ENCODE measurements at regions not wholly inside any gene's neighbourhood (a gene's known extent, or its start where the extent isn't known, plus 50 kb on each side); places are given as distances from the start of the nearest gene placed in this dataset.
"Not testable (repeated sequence)": the region's sequence is repeated elsewhere in the genome, so short reads cannot be mapped to it uniquely, and the experiment has no call there.

DNA sequence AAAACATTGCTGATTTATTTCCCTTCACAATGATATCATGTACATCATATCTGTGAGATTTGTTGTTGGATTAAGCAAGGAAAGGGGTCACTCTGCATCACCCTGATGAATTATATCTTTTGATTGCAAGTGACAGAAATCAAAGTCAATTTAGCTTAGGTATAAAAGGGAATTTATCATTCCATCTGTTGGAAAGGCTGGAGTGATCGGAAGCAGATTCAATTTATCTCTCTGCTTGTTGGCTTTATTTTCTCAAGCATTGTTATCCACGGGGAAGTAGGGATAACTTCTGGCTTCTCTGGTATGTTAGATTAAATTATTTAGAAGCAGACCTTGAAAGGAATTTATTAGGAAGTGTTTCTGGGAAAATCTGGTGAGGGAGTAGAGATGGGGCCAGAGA is 226.6 kb downstream of the PTGER3 start:
- no peaks in the 10 kb centered on the region for H3F3A ChIP-seq (ENCODE audit: low read depth)
- TF ChIP-seq EZH2phosphoT487 (IDR thresholded peaks at IDR 0.05; ENCODE audit: borderline replicate concordance), result no peak
- TF ChIP-seq, protein P1, sequence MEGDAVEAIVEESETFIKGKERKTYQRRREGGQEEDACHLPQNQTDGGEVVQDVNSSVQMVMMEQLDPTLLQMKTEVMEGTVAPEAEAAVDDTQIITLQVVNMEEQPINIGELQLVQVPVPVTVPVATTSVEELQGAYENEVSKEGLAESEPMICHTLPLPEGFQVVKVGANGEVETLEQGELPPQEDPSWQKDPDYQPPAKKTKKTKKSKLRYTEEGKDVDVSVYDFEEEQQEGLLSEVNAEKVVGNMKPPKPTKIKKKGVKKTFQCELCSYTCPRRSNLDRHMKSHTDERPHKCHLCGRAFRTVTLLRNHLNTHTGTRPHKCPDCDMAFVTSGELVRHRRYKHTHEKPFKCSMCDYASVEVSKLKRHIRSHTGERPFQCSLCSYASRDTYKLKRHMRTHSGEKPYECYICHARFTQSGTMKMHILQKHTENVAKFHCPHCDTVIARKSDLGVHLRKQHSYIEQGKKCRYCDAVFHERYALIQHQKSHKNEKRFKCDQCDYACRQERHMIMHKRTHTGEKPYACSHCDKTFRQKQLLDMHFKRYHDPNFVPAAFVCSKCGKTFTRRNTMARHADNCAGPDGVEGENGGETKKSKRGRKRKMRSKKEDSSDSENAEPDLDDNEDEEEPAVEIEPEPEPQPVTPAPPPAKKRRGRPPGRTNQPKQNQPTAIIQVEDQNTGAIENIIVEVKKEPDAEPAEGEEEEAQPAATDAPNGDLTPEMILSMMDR (conservative IDR thresholded peaks at IDR 0.05; ENCODE audit: low read length), result no peak
- H3K4me1 ChIP-seq (ENCODE audit: insufficient read depth, low read length, poor library complexity, severe bottlenecking), result no peaks in the 10 kb centered on the region
- no peaks in the 10 kb centered on the region for H3K27me3 ChIP-seq (ENCODE audit: insufficient read depth, low read length, poor library complexity, severe bottlenecking)
- H3K79me2 ChIP-seq (ENCODE audit: insufficient read depth, low read length), result no peaks in the 10 kb centered on the region
- no peaks in the 10 kb centered on the region for H3K9me3 ChIP-seq (ENCODE audit: insufficient read depth, low read depth, low read length)
- no peaks in the 10 kb centered on the region for H3K36me3 ChIP-seq (ENCODE audit: insufficient read depth, low read length)
- H3K9ac ChIP-seq (ENCODE audit: low read depth, low read length, poor library complexity, severe bottlenecking), result no peak overlapping the region
- no peak overlapping the region for H3K4me3 ChIP-seq (ENCODE audit: low read length, poor library complexity, severe bottlenecking)
- no peak overlapping the region for H2AFZ ChIP-seq (ENCODE audit: low read length)
- no peaks in the 10 kb centered on the region for H4K20me1 ChIP-seq (ENCODE audit: insufficient read depth, low read length, poor library complexity, severe bottlenecking)
- H3K4me2 ChIP-seq (ENCODE audit: low read depth, low read length, poor library complexity, severe bottlenecking), result no peak overlapping the region
- no peaks in the 10 kb centered on the region for H3K9me2 ChIP-seq (replicated peaks; ENCODE audit: low read depth, low read length)

DNA sequence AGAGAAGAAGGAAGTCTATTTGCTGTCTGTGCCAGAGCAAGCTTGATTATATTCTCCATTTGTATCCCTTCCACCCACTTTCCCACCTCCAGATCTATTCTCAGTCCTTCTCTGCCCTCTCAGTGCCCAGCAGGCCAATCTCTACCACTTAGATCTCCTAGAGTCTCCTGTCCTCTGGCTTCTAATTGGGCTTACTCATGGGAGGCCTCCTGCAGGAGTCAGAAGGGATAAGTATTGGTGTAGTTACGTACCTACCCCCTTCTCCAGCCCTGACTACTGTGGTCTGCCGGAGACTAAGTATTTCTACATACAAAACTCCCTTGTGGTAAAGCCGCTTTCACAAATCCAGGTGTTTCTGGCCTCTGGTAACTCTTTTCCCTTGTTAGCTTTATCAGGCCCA is 221.2 kb downstream of the PTGER3 start:
- Histone ChIP-seq H3F3A (ENCODE audit: low read depth) (no peaks in the 10 kb centered on the region), H3K79me2 (ENCODE audit: insufficient read depth, low read length) (no peaks in the 10 kb centered on the region), H3K9me3 (ENCODE audit: insufficient read depth, low read depth, low read length) (no peaks in the 10 kb centered on the region), H3K36me3 (ENCODE audit: insufficient read depth, low read length) (no peaks in the 10 kb centered on the region), H3K27me3 (ENCODE audit: insufficient read depth, low read length, poor library complexity, severe bottlenecking) (no peaks in the 10 kb centered on the region), H3K9ac (ENCODE audit: low read depth, low read length, poor library complexity, severe bottlenecking) (no peak overlapping the region), H3K9me2 (replicated peaks; ENCODE audit: low read depth, low read length) (no peaks in the 10 kb centered on the region), H3K4me1 (ENCODE audit: insufficient read depth, low read length, poor library complexity, severe bottlenecking) (no peaks in the 10 kb centered on the region), H3K4me3 (ENCODE audit: low read length, poor library complexity, severe bottlenecking) (no peak overlapping the region), H3K4me2 (ENCODE audit: low read depth, low read length, poor library complexity, severe bottlenecking) (no peak overlapping the region), H4K20me1 (ENCODE audit: insufficient read depth, low read length, poor library complexity, severe bottlenecking) (no peaks in the 10 kb centered on the region), H2AFZ (ENCODE audit: low read length) (no peak overlapping the region)
- no peak for TF ChIP-seq EZH2phosphoT487 (IDR thresholded peaks at IDR 0.05; ENCODE audit: borderline replicate concordance)

DNA sequence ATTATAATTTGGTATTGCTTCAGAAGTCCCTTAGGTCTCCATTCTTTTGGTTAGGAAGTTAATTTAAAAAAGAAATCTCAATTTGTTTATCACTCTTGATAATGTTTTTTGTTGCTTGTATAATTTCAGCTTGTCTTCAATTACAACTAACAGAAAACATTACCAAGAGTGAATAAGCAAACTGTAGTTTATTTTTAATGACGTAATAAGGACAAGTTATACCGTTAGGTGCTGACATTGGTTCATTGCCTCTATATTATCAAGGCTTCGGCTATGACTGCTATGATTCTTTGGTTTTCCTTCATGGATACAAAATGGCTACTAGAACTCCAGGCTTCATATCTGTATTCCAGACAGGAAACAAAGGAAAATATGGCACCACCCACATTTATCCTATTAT is 220.6 kb downstream of the PTGER3 start:
- TF ChIP-seq, protein P1 (conservative IDR thresholded peaks at IDR 0.05; ENCODE audit: low read length), result no peak
- TF ChIP-seq EZH2phosphoT487 (IDR thresholded peaks at IDR 0.05; ENCODE audit: borderline replicate concordance), result no peak
- Histone ChIP-seq H3K9me2 (replicated peaks; ENCODE audit: low read depth, low read length) (no peaks in the 10 kb centered on the region), H3K79me2 (ENCODE audit: insufficient read depth, low read length) (no peaks in the 10 kb centered on the region), H3K4me1 (ENCODE audit: insufficient read depth, low read length, poor library complexity, severe bottlenecking) (no peaks in the 10 kb centered on the region), H3K4me3 (ENCODE audit: low read length, poor library complexity, severe bottlenecking) (no peak overlapping the region), H3K27me3 (ENCODE audit: insufficient read depth, low read length, poor library complexity, severe bottlenecking) (no peaks in the 10 kb centered on the region), H3K4me2 (ENCODE audit: low read depth, low read length, poor library complexity, severe bottlenecking) (no peak overlapping the region), H3K9me3 (ENCODE audit: insufficient read depth, low read depth, low read length) (no peaks in the 10 kb centered on the region), H2AFZ (ENCODE audit: low read length) (no peak overlapping the region), H4K20me1 (ENCODE audit: insufficient read depth, low read length, poor library complexity, severe bottlenecking) (no peaks in the 10 kb centered on the region), H3K9ac (ENCODE audit: low read depth, low read length, poor library complexity, severe bottlenecking) (no peak overlapping the region), H3F3A (ENCODE audit: low read depth) (no peaks in the 10 kb centered on the region), H3K36me3 (ENCODE audit: insufficient read depth, low read length) (no peaks in the 10 kb centered on the region)

DNA sequence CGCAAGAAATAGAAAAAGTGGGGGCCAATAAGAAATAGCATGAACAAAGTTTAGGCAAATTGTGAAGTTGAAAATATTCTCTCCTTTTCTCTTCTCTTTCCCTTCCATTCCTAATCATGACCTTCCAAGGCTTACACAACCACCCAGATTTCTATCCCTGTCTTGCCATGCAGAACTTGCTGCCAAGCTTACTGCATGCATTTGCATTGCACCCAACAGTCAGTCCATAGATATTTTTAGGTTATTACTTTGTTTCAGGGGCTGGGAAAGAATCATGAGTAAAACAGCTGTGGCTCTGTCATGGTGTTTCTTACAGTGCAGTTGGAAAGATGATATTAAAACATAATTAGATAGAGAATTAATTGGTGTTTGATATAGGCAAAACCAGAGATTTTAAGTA is 219.4 kb downstream of the PTGER3 start:
- no peaks in the 10 kb centered on the region for H3K79me2 ChIP-seq (ENCODE audit: insufficient read depth, low read length)
- TF ChIP-seq, protein P1 (conservative IDR thresholded peaks at IDR 0.05; ENCODE audit: low read length), result no peak
- H3K36me3 ChIP-seq (ENCODE audit: insufficient read depth, low read length), result no peaks in the 10 kb centered on the region
- no peak overlapping the region for H2AFZ ChIP-seq (ENCODE audit: low read length)
- no peak overlapping the region for H3K4me2 ChIP-seq (ENCODE audit: low read depth, low read length, poor library complexity, severe bottlenecking)
- H3K9ac ChIP-seq (ENCODE audit: low read depth, low read length, poor library complexity, severe bottlenecking), result no peak overlapping the region
- H3K9me2 ChIP-seq (replicated peaks; ENCODE audit: low read depth, low read length), result no peaks in the 10 kb centered on the region
- no peaks in the 10 kb centered on the region for H3K27me3 ChIP-seq (ENCODE audit: insufficient read depth, low read length, poor library complexity, severe bottlenecking)
- no peaks in the 10 kb centered on the region for H4K20me1 ChIP-seq (ENCODE audit: insufficient read depth, low read length, poor library complexity, severe bottlenecking)
- no peaks in the 10 kb centered on the region for H3F3A ChIP-seq (ENCODE audit: low read depth)
- H3K9me3 ChIP-seq (ENCODE audit: insufficient read depth, low read depth, low read length), result no peaks in the 10 kb centered on the region
- H3K4me3 ChIP-seq (ENCODE audit: low read length, poor library complexity, severe bottlenecking), result no peak overlapping the region
- H3K4me1 ChIP-seq (ENCODE audit: insufficient read depth, low read length, poor library complexity, severe bottlenecking), result no peaks in the 10 kb centered on the region

DNA sequence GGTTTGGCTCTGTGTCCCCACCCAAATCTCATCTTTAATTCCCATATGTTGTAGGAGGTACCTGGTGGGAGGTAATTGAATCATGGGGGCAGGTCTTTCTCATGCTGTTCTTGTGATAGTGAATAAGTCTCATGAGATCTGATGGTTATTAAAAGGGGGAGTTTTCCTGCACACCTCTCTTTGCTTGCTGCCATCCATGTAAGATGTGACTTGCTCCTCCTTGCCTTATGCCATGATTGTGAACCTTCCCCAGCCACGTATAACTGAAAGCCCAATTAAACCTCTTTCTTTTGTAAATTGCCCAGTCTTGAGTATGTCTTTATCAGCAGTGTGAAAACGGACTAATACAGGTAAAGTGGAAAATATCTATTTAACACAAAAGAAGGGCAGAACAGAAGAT is 213.3 kb downstream of the PTGER3 start:
- H3K27me3 ChIP-seq (ENCODE audit: insufficient read depth, low read length, poor library complexity, severe bottlenecking); H3K4me1 ChIP-seq (ENCODE audit: insufficient read depth, low read length, poor library complexity, severe bottlenecking); H3K4me3 ChIP-seq (ENCODE audit: low read length, poor library complexity, severe bottlenecking); H3K79me2 ChIP-seq (ENCODE audit: insufficient read depth, low read length); H3K36me3 ChIP-seq (ENCODE audit: insufficient read depth, low read length); H3K9me3 ChIP-seq (ENCODE audit: insufficient read depth, low read depth, low read length); H4K20me1 ChIP-seq (ENCODE audit: insufficient read depth, low read length, poor library complexity, severe bottlenecking); H3K4me2 ChIP-seq (ENCODE audit: low read depth, low read length, poor library complexity, severe bottlenecking); H2AFZ ChIP-seq (ENCODE audit: low read length); H3K9me2 ChIP-seq (replicated peaks; ENCODE audit: low read depth, low read length); H3F3A ChIP-seq (ENCODE audit: low read depth); H3K9ac ChIP-seq (ENCODE audit: low read depth, low read length, poor library complexity, severe bottlenecking): not testable (repeated sequence)
